ENCODE measurements at regions not wholly inside any gene's neighbourhood (a gene's known extent, or its start where the extent isn't known, plus 50 kb on each side); places are given as distances from the start of the nearest gene placed in this dataset.

DNA sequence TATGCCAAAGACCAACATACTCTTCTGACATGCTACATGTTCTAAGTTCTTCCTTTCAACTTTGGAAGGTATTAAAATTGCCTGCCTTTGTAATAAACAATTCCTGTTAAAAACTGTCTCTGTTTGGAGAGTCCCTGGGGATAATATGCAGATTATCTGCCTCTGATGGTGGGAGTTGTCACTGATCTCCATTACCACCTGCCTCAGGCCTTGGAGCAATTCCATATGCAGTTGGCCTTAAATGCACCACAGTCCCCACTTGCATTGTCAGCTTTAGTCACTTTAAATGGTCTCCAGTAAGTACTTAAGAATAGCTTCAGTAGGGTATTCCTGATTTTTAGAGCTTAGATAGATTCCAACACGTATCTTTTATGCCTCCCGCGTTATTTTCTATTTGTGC lies 121.1 kb upstream of the GOLIM4 start:
- no peaks in the 10 kb centered on the region for H3K36me3 Mint-ChIP-seq
- CTCF ChIA-PET, result interaction anchor here (1.6 kb wide), 1 partner anchor 404 kb away, joined by 5 read pairs; no protein-coding TSS in a partner anchor
- H3K9me3 Mint-ChIP-seq, result 0 out of 2 replicates have a peak, but pooled peaks cover 3% of the 10 kb centered on the region
- H3K4me3 Mint-ChIP-seq, result no peak overlapping the region
- H3K4me1 Mint-ChIP-seq, result peaks cover 25% of the 10 kb centered on the region
- TF ChIP-seq ZNF121 (CRISPR knock-in tag; IDR thresholded peaks at IDR 0.05), result no peak
- TF ChIP-seq, protein P1, sequence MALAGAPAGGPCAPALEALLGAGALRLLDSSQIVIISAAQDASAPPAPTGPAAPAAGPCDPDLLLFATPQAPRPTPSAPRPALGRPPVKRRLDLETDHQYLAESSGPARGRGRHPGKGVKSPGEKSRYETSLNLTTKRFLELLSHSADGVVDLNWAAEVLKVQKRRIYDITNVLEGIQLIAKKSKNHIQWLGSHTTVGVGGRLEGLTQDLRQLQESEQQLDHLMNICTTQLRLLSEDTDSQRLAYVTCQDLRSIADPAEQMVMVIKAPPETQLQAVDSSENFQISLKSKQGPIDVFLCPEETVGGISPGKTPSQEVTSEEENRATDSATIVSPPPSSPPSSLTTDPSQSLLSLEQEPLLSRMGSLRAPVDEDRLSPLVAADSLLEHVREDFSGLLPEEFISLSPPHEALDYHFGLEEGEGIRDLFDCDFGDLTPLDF (CRISPR knock-in tag; IDR thresholded peaks at IDR 0.05), result no peak
- TF ChIP-seq NR1H2 (CRISPR knock-in tag; IDR thresholded peaks at IDR 0.05), result no peak
- no peak for TF ChIP-seq TEAD4 (CRISPR knock-in tag; IDR thresholded peaks at IDR 0.05)
- TF ChIP-seq HMGA2 (CRISPR knock-in tag; IDR thresholded peaks at IDR 0.05), result no peak
- TF ChIP-seq ZNF317 (CRISPR knock-in tag; IDR thresholded peaks at IDR 0.05; ENCODE audit: borderline replicate concordance, low read depth), result no peak
- no peak for TF ChIP-seq KAT7 (CRISPR knock-in tag; IDR thresholded peaks at IDR 0.05; ENCODE audit: borderline replicate concordance)
- ATAC-seq (peak; percentile 60), DNase-seq (ENCODE audit: low spot score) (no peak)
- H3K27ac Mint-ChIP-seq, result no peak overlapping the region
- H3K27me3 Mint-ChIP-seq (ENCODE audit: low read depth), result no peaks in the 10 kb centered on the region
- POLR2A ChIA-PET, result no interaction called here

DNA sequence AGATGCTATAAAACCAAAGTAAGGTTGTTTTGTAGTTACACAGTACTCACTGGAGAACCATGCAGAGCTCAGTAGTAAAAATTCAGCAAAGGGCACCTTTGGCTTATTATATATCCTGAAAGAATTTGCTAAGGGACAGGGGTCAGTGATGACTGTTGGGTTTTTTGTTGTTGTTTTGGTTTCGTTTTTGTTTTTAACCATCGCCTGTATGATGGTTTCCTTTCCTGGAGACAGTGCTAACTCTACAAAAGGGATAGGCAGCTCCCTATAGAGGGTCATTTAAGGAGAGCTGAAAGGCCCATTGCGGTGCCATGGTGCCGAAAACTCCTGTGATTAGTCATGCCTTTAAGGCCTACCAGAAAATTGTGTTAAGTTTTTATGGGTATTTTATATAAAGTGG lies 118.2 kb upstream of the GOLIM4 start:
- DNase-seq (ENCODE audit: low spot score) (no peak), ATAC-seq (no peak)
- Mint-ChIP-seq H3K27me3 (ENCODE audit: low read depth) (peaks cover 3% of the 10 kb centered on the region; the same call in 1 of the 2 replicates), H3K36me3 (peaks cover 9% of the 10 kb centered on the region; the same call in 1 of the 2 replicates), H3K4me1 (peaks cover 25% of the 10 kb centered on the region), H3K9me3 (peaks cover 3% of the 10 kb centered on the region; the same call in 1 of the 2 replicates), H3K27ac (no peak overlapping the region), H3K4me3 (no peak overlapping the region)
- TF ChIP-seq KAT7 (CRISPR knock-in tag; IDR thresholded peaks at IDR 0.05; ENCODE audit: borderline replicate concordance) (no peak), TP53 (CRISPR knock-in tag; IDR thresholded peaks at IDR 0.05) (no peak), ZNF219 (CRISPR knock-in tag; IDR thresholded peaks at IDR 0.05; ENCODE audit: borderline replicate concordance) (no peak), IRF2 (CRISPR knock-in tag; IDR thresholded peaks at IDR 0.05; ENCODE audit: borderline replicate concordance, low read depth) (no peak), TCF7 (CRISPR knock-in tag; IDR thresholded peaks at IDR 0.05; ENCODE audit: low read depth) (no peak), MYBL2 (CRISPR knock-in tag; IDR thresholded peaks at IDR 0.05) (no peak), GTF2I (CRISPR knock-in tag; conservative IDR thresholded peaks at IDR 0.05) (no peak), PRRX2 (CRISPR knock-in tag; IDR thresholded peaks at IDR 0.05) (no peak), NR2C2 (CRISPR knock-in tag; IDR thresholded peaks at IDR 0.05) (no peak), RORB (CRISPR knock-in tag; IDR thresholded peaks at IDR 0.05) (no peak), ZNF263 (CRISPR knock-in tag; IDR thresholded peaks at IDR 0.05; ENCODE audit: low read depth) (no peak), OVOL2 (CRISPR knock-in tag; IDR thresholded peaks at IDR 0.05; ENCODE audit: borderline replicate concordance) (no peak), GRHL2 (CRISPR knock-in tag; IDR thresholded peaks at IDR 0.05; ENCODE audit: insufficient replicate concordance, severe bottlenecking) (no peak), HMGA2 (CRISPR knock-in tag; IDR thresholded peaks at IDR 0.05) (no peak)
- TF ChIP-seq, protein P2, sequence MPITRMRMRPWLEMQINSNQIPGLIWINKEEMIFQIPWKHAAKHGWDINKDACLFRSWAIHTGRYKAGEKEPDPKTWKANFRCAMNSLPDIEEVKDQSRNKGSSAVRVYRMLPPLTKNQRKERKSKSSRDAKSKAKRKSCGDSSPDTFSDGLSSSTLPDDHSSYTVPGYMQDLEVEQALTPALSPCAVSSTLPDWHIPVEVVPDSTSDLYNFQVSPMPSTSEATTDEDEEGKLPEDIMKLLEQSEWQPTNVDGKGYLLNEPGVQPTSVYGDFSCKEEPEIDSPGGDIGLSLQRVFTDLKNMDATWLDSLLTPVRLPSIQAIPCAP (CRISPR knock-in tag; IDR thresholded peaks at IDR 0.05), result no peak
- TF ChIP-seq, protein P3, sequence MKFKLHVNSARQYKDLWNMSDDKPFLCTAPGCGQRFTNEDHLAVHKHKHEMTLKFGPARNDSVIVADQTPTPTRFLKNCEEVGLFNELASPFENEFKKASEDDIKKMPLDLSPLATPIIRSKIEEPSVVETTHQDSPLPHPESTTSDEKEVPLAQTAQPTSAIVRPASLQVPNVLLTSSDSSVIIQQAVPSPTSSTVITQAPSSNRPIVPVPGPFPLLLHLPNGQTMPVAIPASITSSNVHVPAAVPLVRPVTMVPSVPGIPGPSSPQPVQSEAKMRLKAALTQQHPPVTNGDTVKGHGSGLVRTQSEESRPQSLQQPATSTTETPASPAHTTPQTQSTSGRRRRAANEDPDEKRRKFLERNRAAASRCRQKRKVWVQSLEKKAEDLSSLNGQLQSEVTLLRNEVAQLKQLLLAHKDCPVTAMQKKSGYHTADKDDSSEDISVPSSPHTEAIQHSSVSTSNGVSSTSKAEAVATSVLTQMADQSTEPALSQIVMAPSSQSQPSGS (CRISPR knock-in tag; IDR thresholded peaks at IDR 0.05; ENCODE audit: borderline replicate concordance, low read depth), result no peak
- TF ChIP-seq, protein P4, sequence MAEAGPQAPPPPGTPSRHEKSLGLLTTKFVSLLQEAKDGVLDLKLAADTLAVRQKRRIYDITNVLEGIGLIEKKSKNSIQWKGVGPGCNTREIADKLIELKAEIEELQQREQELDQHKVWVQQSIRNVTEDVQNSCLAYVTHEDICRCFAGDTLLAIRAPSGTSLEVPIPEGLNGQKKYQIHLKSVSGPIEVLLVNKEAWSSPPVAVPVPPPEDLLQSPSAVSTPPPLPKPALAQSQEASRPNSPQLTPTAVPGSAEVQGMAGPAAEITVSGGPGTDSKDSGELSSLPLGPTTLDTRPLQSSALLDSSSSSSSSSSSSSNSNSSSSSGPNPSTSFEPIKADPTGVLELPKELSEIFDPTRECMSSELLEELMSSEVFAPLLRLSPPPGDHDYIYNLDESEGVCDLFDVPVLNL (CRISPR knock-in tag; IDR thresholded peaks at IDR 0.05; ENCODE audit: borderline replicate concordance, low read depth), result no peak
- TF ChIP-seq, protein P5, sequence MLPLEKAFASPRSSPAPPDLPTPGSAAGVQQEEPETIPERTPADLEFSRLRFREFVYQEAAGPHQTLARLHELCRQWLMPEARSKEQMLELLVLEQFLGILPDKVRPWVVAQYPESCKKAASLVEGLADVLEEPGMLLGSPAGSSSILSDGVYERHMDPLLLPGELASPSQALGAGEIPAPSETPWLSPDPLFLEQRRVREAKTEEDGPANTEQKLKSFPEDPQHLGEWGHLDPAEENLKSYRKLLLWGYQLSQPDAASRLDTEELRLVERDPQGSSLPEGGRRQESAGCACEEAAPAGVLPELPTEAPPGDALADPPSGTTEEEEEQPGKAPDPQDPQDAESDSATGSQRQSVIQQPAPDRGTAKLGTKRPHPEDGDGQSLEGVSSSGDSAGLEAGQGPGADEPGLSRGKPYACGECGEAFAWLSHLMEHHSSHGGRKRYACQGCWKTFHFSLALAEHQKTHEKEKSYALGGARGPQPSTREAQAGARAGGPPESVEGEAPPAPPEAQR (CRISPR knock-in tag; IDR thresholded peaks at IDR 0.05), result no peak
- TF ChIP-seq, protein P6, sequence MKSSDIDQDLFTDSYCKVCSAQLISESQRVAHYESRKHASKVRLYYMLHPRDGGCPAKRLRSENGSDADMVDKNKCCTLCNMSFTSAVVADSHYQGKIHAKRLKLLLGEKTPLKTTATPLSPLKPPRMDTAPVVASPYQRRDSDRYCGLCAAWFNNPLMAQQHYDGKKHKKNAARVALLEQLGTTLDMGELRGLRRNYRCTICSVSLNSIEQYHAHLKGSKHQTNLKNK (CRISPR knock-in tag; IDR thresholded peaks at IDR 0.05), result no peak
- TF ChIP-seq, protein P7, sequence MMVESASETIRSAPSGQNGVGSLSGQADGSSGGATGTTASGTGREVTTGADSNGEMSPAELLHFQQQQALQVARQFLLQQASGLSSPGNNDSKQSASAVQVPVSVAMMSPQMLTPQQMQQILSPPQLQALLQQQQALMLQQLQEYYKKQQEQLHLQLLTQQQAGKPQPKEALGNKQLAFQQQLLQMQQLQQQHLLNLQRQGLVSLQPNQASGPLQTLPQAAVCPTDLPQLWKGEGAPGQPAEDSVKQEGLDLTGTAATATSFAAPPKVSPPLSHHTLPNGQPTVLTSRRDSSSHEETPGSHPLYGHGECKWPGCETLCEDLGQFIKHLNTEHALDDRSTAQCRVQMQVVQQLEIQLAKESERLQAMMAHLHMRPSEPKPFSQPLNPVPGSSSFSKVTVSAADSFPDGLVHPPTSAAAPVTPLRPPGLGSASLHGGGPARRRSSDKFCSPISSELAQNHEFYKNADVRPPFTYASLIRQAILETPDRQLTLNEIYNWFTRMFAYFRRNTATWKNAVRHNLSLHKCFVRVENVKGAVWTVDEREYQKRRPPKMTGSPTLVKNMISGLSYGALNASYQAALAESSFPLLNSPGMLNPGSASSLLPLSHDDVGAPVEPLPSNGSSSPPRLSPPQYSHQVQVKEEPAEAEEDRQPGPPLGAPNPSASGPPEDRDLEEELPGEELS (CRISPR knock-in tag; IDR thresholded peaks at IDR 0.05), result no peak
- ChIA-PET CTCF (interaction anchor here (0.8 to 1.1 kb wide), 2 partner anchors 407 to 633 kb away, joined by 4 to 6 read pairs; no protein-coding TSS in a partner anchor), POLR2A (no interaction called here)
